ENCODE measurements at regions not wholly inside any gene's neighbourhood (a gene's known extent, or its start where the extent isn't known, plus 50 kb on each side); places are given as distances from the start of the nearest gene placed in this dataset.
A peak's percentile ranks its signal among the peaks of the same experiment; 100 is the strongest.

DNA sequence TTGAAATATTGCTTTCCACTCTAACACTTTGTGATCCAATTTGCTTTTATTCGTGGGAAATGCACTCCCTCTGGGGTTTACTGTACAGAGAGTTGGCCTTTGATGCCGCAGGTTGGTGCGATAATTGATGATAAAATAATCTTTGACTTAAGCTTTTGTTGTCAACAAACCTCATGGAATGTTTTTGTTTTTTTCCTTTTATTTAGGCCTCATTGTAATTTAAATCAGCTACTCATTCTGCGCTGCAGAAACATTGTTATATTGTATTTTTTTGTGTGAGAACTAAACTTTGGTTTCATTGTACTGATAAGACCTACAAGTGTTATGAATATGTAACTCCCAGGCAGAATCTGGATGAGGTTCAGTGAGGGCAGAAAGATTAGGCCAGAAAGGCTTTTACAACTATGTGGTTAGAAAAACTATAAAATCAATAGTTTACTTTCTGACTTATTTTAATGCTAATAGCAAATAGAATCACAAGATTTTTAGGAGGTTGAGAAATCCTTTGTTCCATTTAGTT lies 76.8 kb upstream of the POM121L12 start:
- H3K4me3 ChIP-seq (ENCODE audit: low read depth, low read length): no peak overlapping the region
- TF ChIP-seq CTCF (IDR thresholded peaks at IDR 0.05; ENCODE audit: insufficient read depth, low read depth, low read length): no peak
- peak; percentile 21 for DNase-seq (ENCODE audit: low read depth)

- no peak overlapping the region for H3K4me3 ChIP-seq (ENCODE audit: low read depth, low read length)
- TF ChIP-seq CTCF (IDR thresholded peaks at IDR 0.05; ENCODE audit: insufficient read depth, low read depth, low read length): no peak
Observed at GRCh38 chr7:52956379-52956915, 79.0 kb upstream of the POM121L12 start.

GRCh38 chr7:52955522-52955921 lies 79.9 kb upstream of the POM121L12 start:
- no peak overlapping the region for H3K4me3 ChIP-seq (ENCODE audit: low read depth, low read length)
- no peak for DNase-seq (ENCODE audit: low read depth)
- TF ChIP-seq CTCF (IDR thresholded peaks at IDR 0.05; ENCODE audit: insufficient read depth, low read depth, low read length): no peak

More at GRCh38 chr7:52956379-52956915, 79.0 kb upstream of the POM121L12 start:
- peak; percentile 72 for DNase-seq (ENCODE audit: low read depth)

- peak; percentile 14 for DNase-seq (ENCODE audit: low read depth)
- no peak overlapping the region for H3K4me3 ChIP-seq (ENCODE audit: low read depth, low read length)
Observed at GRCh38 chr7:52944921-52945320, 90.5 kb upstream of the POM121L12 start.

GRCh38 chr7:52940481-52940880 lies 95.0 kb upstream of the POM121L12 start:
- no peak overlapping the region for H3K4me3 ChIP-seq (ENCODE audit: low read depth, low read length)

More at GRCh38 chr7:52944921-52945320, 90.5 kb upstream of the POM121L12 start:
- TF ChIP-seq CTCF (IDR thresholded peaks at IDR 0.05; ENCODE audit: insufficient read depth, low read depth, low read length): no peak

GRCh38 chr7:52938455-52939133 lies 96.8 kb upstream of the POM121L12 start:
- H3K4me3 ChIP-seq (ENCODE audit: low read depth, low read length): no peak overlapping the region
- no peak for DNase-seq (ENCODE audit: low read depth)
- TF ChIP-seq CTCF (IDR thresholded peaks at IDR 0.05; ENCODE audit: insufficient read depth, low read depth, low read length): no peak

More at GRCh38 chr7:52940481-52940880, 95.0 kb upstream of the POM121L12 start:
- TF ChIP-seq CTCF (IDR thresholded peaks at IDR 0.05; ENCODE audit: insufficient read depth, low read depth, low read length): no peak
- no peak for DNase-seq (ENCODE audit: low read depth)

Measured in fibroblast of villous mesenchyme (primary cell).